ENCODE measurements at regions not wholly inside any gene's neighbourhood (a gene's known extent, or its start where the extent isn't known, plus 50 kb on each side); places are given as distances from the start of the nearest gene placed in this dataset.

DNA sequence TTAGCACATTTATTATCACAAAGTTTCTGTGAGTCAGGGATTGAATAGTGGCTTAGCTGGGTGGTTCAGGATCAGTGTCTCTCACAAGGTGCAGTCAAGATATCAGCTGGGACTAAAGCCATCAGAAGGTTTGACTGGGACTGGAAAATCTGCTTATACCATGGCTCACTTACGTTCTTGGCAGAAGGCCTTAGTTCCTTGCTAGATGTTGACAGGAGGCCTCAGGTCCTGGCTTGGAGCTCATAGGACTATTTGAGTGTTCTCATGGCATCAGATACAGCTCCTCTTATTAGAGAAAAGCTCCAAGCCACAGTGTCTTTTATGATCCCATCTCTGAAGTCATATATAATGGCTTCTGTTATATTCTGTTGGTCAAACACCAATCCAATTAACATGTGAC is 127.3 kb downstream of the SLC6A15 start:
- DNase-seq (ENCODE audit: low read depth in 1 of 2, low spot score in 2 of 2), result no peak
- FAIRE-seq, result no peak
- Histone ChIP-seq H3K23ac (ENCODE audit: insufficient read length) (no peak overlapping the region), H3K18ac (ENCODE audit: extremely low read depth, low read length) (no peak overlapping the region), H2BK15ac (ENCODE audit: low read length) (no peak overlapping the region), H3K56ac (replicated peaks; ENCODE audit: insufficient read length, low read depth, low read length) (no peak overlapping the region), H2AFZ (ENCODE audit: low read length) (no peak overlapping the region), H4K91ac (replicated peaks; ENCODE audit: insufficient read length, low read length) (no peak overlapping the region), H3K4ac (replicated peaks; ENCODE audit: insufficient read length, low read depth, low read length) (no peak overlapping the region), H3K23me2 (ENCODE audit: low read depth, low read length) (no peaks in the 10 kb centered on the region), H2AK5ac (ENCODE audit: low read depth, low read length) (no peak overlapping the region), H3K27me3 (replicated peaks in 1 of 4; ENCODE audit: control insufficient read depth in 3 of 4, extremely low read depth in 1 of 4, insufficient read depth in 3 of 4, low read length in 3 of 4) (peaks cover 0 to 1% (median 0%) of the 10 kb centered on the region in 4 experiments; a peak in 1 of 7 replicates), H3K4me1 (replicated peaks in 1 of 4; ENCODE audit: control insufficient read depth in 3 of 4, insufficient read depth in 4 of 4, low read length in 3 of 4) (no peaks in the 10 kb centered on the region), H2BK120ac (replicated peaks; ENCODE audit: low read depth, low read length) (no peak overlapping the region), H3K36me3 (ENCODE audit: control insufficient read depth in 2 of 4, insufficient read depth in 4 of 4, low read length in 3 of 4) (no peaks in the 10 kb centered on the region), H3K9me3 (ENCODE audit: insufficient read depth in 2 of 2, low read depth in 1 of 2, low read length in 1 of 2) (no peaks in the 10 kb centered on the region), H3K14ac (ENCODE audit: insufficient read length) (no peak overlapping the region), H3K79me2 (ENCODE audit: control insufficient read depth in 1 of 2, insufficient read depth in 2 of 2, low read length in 2 of 2) (no peaks in the 10 kb centered on the region), H4K20me1 (replicated peaks in 1 of 2; ENCODE audit: control insufficient read depth in 1 of 2, insufficient read depth in 2 of 2, low read length in 2 of 2) (no peaks in the 10 kb centered on the region), H2BK12ac (ENCODE audit: low read depth, low read length) (no peak overlapping the region), H2BK20ac (ENCODE audit: low read length) (no peak overlapping the region), H3K27ac (ENCODE audit: low read depth, low read length) (no peak overlapping the region), H4K8ac (ENCODE audit: extremely low read depth, insufficient read depth, low read length) (no peak overlapping the region), H3K4me3 (ENCODE audit: extremely low read depth in 1 of 4, insufficient read depth in 2 of 4, low read depth in 3 of 4, low read length in 4 of 4) (no peak overlapping the region), H3K4me2 (ENCODE audit: insufficient read depth in 1 of 2, low read depth in 2 of 2, low read length in 2 of 2) (no peak overlapping the region), H4K5ac (ENCODE audit: insufficient read length, low read depth, low read length) (no peak overlapping the region), H2BK5ac (ENCODE audit: low read depth, low read length) (no peak overlapping the region), H3K9ac (replicated peaks in 1 of 4; ENCODE audit: extremely low read depth in 1 of 4, low read depth in 3 of 4, low read length in 3 of 4) (no peak overlapping the region), H3K79me1 (ENCODE audit: low read depth, low read length) (no peaks in the 10 kb centered on the region)
- ChIA-PET CTCF (ENCODE audit: partially characterized antibody) (interaction anchor here (0.7 kb wide), 1 partner anchor 14 kb away, joined by 3 read pairs; no protein-coding TSS in a partner anchor), POLR2A (ENCODE audit: partially characterized antibody) (no interaction called here)
- WGBS, 2 experiments (ENCODE audit: extremely low coverage in 1 of 2, insufficient coverage in 1 of 2, insufficient read length in 1 of 2, insufficient replicate concordance in 2 of 2, low coverage in 1 of 2, low lambda C conversion rate in 2 of 2, missing lambda C conversion rate in 1 of 2), result 91% methylated on average over 1 of the region's 1 CpG; no CpG with 5 or more reads in 1 of the 2 experiments
- TF ChIP-seq TEAD4 (IDR thresholded peaks at IDR 0.05; ENCODE audit: low read depth, low read length) (no peak), SP1 (IDR thresholded peaks at IDR 0.05; ENCODE audit: low read depth, low read length) (no peak), CREB1 (IDR thresholded peaks at IDR 0.05) (no peak), EGR1 (IDR thresholded peaks at IDR 0.05; ENCODE audit: borderline replicate concordance, low read depth, low read length) (no peak), SP2 (IDR thresholded peaks at IDR 0.05; ENCODE audit: low read length) (no peak), TCF12 (IDR thresholded peaks at IDR 0.05; ENCODE audit: low read depth, low read length) (no peak), GABPA (IDR thresholded peaks at IDR 0.05; ENCODE audit: borderline replicate concordance, insufficient read depth, low read length) (no peak), TBP (IDR thresholded peaks at IDR 0.05; ENCODE audit: low read depth, low read length) (no peak), SIX5 (IDR thresholded peaks at IDR 0.05; ENCODE audit: low read depth, low read length) (no peak), YY1 (IDR thresholded peaks at IDR 0.05; ENCODE audit: low read depth, low read length) (no peak), BRCA1 (IDR thresholded peaks at IDR 0.05; ENCODE audit: low read depth, low read length) (no peak), TAF7 (optimal IDR thresholded peaks at IDR 0.05; ENCODE audit: borderline replicate concordance, low read depth, low read length) (no peak), NANOG (IDR thresholded peaks at IDR 0.05; ENCODE audit: insufficient read depth, low read depth, low read length, poor library complexity, severe bottlenecking) (no peak)
- TF ChIP-seq, protein P1, sequence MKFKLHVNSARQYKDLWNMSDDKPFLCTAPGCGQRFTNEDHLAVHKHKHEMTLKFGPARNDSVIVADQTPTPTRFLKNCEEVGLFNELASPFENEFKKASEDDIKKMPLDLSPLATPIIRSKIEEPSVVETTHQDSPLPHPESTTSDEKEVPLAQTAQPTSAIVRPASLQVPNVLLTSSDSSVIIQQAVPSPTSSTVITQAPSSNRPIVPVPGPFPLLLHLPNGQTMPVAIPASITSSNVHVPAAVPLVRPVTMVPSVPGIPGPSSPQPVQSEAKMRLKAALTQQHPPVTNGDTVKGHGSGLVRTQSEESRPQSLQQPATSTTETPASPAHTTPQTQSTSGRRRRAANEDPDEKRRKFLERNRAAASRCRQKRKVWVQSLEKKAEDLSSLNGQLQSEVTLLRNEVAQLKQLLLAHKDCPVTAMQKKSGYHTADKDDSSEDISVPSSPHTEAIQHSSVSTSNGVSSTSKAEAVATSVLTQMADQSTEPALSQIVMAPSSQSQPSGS (IDR thresholded peaks at IDR 0.05; ENCODE audit: low read length), result no peak

Data from H1 (cell line).